Mononuclear cell (primary cell): ENCODE measurements at regions not wholly inside any gene's neighbourhood (a gene's known extent, or its start where the extent isn't known, plus 50 kb on each side); places are given as distances from the start of the nearest gene placed in this dataset.
"Not testable (repeated sequence)": the region's sequence is repeated elsewhere in the genome, so short reads cannot be mapped to it uniquely, and the experiment has no call there.

Experiments used
- H3K27me3 ChIP-seq: 2 replicates; pipeline ENCODE4 v1.6.0; 2011; ENCODE audit warnings: low read length, control low read depth; ENCODE audit not compliant: insufficient read depth
- H3K4me1 ChIP-seq: 2 replicates; pipeline ENCODE4 v1.5.1; 2011; ENCODE audit warnings: mild to moderate bottlenecking, low read length, control low read depth; ENCODE audit not compliant: insufficient read depth
- H3K4me3 ChIP-seq: 2 replicates; pipeline ENCODE4 v1.5.1; 2011; ENCODE audit warnings: mild to moderate bottlenecking, low read length, moderate library complexity
- H3K9me3 ChIP-seq: 2 replicates; pipeline ENCODE4 v1.5.1; 2011; ENCODE audit warnings: low read depth, mild to moderate bottlenecking, control low read depth, low read length

DNA sequence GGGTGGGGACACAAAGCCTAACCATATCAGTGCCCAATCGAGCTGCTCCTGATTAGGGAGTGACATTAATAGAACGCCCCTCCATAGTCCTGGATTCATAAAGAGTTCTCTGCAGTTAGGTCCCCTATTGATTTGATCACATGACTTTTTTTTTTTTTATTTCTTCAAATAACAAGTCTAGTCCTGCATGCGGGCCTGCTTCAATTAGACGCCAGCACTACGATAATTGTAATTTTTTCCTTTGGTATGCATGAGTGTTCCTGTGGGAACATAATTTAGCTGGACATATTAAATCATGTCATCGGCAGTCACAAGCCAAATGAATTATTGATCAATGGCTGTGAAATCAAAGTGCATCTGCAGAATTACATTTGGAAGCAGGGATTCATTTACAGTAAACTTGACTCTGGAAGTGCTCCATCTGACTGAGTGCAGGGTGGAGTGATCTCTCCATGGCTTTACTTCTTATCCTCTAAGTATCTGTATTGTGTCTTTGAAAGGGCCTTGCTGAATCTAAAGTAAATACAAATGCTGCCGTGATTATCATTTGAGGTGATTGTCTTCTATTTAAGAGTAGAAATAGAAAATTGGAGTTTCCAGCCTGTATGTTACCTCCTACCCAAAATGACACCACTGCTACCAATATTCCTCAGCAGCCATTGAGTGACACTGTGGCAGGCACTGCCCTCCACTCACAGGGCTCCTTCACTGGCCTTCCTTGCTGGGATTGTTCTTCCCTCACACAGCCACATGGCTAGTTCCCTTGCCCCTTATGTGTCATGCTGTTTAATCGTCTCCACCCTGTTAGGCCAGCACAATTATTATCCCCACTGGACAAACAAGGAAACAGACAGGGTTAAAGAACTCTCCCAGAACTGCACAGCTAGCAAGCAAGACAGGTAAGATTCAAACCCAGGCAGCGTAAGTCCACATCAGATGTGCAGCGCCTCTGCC, 337.4 kb upstream of the ID2 start:
- H3K4me1 ChIP-seq = peaks cover 14% of the 10 kb centered on the region
- H3K27me3 ChIP-seq = no peaks in the 10 kb centered on the region
- no peak overlapping the region for H3K4me3 ChIP-seq
- no peaks in the 10 kb centered on the region for H3K9me3 ChIP-seq

DNA sequence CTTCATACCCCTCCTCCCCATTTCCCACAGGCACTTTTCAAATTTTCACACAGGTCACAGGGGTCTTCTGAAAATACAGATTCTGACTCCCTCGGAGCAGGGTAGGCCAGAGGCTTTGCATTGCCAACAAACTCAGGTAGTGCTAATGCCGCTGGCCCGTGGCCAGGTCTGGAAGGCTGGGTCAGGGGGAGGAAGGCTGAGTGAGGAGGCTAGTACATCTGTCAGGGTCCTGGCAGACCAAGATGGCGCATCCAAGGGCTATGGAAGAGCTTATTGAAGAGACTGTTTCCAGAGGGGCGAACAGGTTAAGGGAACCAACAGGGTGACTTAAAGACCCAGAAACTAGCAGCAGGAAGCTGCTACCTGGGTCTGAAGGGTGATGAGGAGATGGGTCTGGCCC, 336.7 kb upstream of the ID2 start:
- H3K9me3 ChIP-seq = no peaks in the 10 kb centered on the region

DNA sequence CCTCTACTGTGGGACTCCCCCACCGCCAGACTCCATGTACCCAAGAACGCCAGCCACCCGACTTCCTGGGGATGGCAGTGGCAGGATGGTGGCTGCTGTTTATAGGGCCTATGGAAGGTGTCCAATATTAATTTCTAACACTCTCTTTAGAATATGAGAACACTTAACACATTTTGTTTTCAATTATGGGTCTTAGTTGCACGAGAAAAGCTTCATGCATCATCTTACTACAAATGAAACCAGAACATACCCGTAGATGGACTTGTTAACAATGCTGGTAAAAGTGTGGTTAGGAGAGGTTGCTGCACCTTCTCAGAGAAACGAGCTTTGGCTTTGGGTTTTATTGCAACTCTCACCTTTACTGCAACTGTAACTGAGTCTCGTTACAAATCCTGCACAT, 335.6 kb upstream of the ID2 start:
- Histone ChIP-seq H3K4me1 (peaks cover 14% of the 10 kb centered on the region), H3K9me3 (no peaks in the 10 kb centered on the region), H3K27me3 (no peaks in the 10 kb centered on the region), H3K4me3 (no peak overlapping the region)

More for the DNA sequence above, 336.7 kb upstream of the ID2 start:
- Histone ChIP-seq H3K27me3 (no peaks in the 10 kb centered on the region), H3K4me3 (no peak overlapping the region), H3K4me1 (peaks cover 14% of the 10 kb centered on the region)

GRCh38 chr2:8346706-8347430, 335.0 kb upstream of the ID2 start:
- Histone ChIP-seq H3K27me3 (no peaks in the 10 kb centered on the region), H3K4me1 (peaks cover 15% of the 10 kb centered on the region), H3K9me3 (no peaks in the 10 kb centered on the region), H3K4me3 (no peak overlapping the region)

- peaks cover 14% of the 10 kb centered on the region for H3K4me1 ChIP-seq
- not testable (repeated sequence) for H3K27me3 ChIP-seq, H3K9me3 ChIP-seq, H3K4me3 ChIP-seq
These were observed 332.9 kb upstream of the ID2 start for GRCh38 chr2:8348911-8349310.

DNA sequence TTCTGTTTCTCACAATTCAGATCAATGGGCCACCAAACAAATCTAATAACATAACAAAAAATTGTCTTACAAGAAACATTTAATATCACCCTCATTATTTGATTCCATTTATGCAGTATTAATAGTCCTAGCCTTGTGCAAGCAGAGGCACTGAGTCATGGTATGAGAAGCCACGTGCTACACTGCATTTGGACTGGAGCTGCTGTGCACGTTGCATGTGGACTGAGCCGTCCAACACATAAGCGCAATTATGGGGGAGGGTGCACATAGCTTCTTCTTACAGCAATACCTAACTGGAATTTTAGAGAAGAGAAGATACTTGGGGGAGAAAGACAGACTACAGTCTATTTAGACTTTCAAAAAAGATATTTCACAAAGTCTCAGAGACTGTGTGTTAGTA, 329.6 kb upstream of the ID2 start:
- Histone ChIP-seq H3K27me3 (no peaks in the 10 kb centered on the region), H3K9me3 (no peaks in the 10 kb centered on the region), H3K4me3 (no peak overlapping the region), H3K4me1 (peaks cover 6% of the 10 kb centered on the region)

DNA sequence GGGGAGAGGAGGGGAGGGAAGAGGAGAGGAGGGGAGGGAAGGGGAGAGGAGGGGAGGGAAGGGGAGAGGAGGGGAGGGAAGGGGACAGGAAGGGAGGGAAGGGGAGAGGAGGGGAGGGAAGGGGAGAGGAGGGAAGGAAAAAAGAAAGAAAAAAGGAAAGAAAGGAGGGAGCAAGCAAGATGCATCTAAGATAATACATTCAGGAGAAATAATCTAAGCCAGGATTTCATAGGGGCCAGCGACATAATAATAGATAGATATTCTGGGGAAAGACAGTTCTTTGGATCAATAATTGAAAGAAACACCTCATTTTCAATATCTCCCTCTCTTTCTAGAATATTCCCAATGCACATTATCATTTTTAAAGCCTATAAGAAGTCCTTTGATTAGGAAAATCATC, 328.9 kb upstream of the ID2 start:
- Histone ChIP-seq H3K27me3 (no peaks in the 10 kb centered on the region), H3K4me3 (no peak overlapping the region), H3K9me3 (no peaks in the 10 kb centered on the region), H3K4me1 (peaks cover 9% of the 10 kb centered on the region)

GRCh38 chr2:8355102-8355859, 326.6 kb upstream of the ID2 start:
- peaks cover 16% of the 10 kb centered on the region for H3K4me1 ChIP-seq
- H3K9me3 ChIP-seq = no peaks in the 10 kb centered on the region
- H3K4me3 ChIP-seq = no peak overlapping the region
- H3K27me3 ChIP-seq = no peaks in the 10 kb centered on the region

DNA sequence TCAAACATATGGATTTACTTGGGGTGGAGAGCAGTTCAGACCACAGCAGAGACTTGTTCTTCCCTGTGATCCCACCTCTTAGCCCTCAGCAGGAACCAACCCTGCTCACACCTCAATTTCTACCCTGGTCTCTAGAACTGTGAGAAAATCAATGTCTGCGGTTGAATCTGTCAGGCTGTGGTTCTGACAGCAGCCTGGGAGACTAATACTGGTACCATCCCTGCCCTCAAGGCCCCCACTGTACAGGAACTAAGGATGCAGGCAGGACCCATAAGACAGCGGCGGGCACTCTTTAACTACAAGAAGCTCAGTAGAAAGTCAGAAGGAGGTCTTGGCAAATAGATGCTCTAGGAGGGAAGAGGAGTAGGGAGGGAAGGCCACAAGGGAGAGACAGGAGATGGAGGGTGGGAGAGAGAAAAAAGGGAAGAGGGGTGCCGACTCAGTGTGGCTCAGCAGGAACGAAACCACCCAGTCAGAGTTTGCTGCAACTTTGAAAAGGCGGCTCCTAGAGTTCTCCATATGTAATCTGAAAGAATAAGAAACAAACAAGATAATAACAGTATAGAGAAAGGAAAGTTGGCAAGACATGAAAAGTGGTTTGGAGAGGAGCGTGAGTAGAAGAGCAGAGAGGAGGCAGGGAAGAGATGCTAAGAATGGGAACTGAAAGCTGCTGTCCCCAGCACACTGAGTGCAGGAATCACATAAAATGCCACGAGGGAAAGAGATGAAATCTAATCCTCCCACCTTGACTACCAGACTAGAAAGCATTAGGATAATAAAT, 323.9 kb upstream of the ID2 start:
- H3K4me3 ChIP-seq = no peak overlapping the region
- peaks cover 10% of the 10 kb centered on the region for H3K4me1 ChIP-seq
- H3K9me3 ChIP-seq = no peaks in the 10 kb centered on the region
- no peaks in the 10 kb centered on the region for H3K27me3 ChIP-seq

GRCh38 chr2:8361930-8362329, 319.9 kb upstream of the ID2 start:
- no peaks in the 10 kb centered on the region for H3K27me3 ChIP-seq
- no peak overlapping the region for H3K4me3 ChIP-seq
- H3K9me3 ChIP-seq = no peaks in the 10 kb centered on the region
- H3K4me1 ChIP-seq = peaks cover 10% of the 10 kb centered on the region

DNA sequence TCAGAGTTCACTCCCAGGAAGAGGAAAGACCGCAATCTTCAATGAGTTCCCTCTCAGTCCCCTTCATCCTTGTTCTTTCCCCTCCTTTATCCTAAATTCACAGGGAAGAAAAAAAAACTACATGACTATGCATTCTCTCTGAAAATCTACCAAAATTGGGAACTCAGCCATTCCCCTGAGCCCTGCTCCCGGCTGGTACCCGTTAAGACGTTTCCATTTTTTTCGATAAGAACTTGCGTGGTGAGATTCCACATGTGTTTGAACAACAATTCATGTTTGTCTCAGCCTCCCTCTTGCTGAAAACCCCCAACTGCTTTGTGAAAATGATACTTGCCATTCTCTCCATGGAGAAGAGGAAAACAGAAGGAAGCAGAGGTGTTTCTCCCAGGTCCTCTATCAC, 318.7 kb upstream of the ID2 start:
- Histone ChIP-seq H3K9me3 (no peaks in the 10 kb centered on the region), H3K4me1 (peaks cover 6% of the 10 kb centered on the region), H3K27me3 (no peaks in the 10 kb centered on the region), H3K4me3 (no peak overlapping the region)

DNA sequence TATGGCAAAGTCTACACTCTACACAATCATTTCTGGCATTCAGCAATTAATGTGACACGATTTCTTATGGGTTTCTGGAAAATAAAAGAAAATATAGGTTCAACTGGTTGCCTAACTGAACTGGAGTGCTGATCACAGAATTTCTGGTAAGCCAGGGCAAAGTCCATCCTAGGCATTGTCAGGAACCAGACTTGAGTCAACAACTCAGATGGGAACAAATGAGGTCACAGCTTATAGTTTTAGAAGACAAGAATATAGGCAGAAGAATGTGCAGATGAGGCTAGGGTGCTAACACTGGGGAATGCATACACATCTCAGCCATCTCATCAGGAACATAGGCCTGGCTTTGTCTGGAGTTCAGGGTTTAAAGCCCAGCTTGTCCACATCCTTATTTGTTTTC, 317.2 kb upstream of the ID2 start:
- H3K4me1 ChIP-seq = no peaks in the 10 kb centered on the region
- no peaks in the 10 kb centered on the region for H3K9me3 ChIP-seq
- H3K4me3 ChIP-seq = no peak overlapping the region
- no peaks in the 10 kb centered on the region for H3K27me3 ChIP-seq

GRCh38 chr2:8365331-8365910, 316.4 kb upstream of the ID2 start:
- Histone ChIP-seq H3K9me3 (no peaks in the 10 kb centered on the region), H3K27me3 (no peaks in the 10 kb centered on the region), H3K4me3 (no peak overlapping the region), H3K4me1 (no peaks in the 10 kb centered on the region)

- no peak overlapping the region for H3K4me3 ChIP-seq
- H3K27me3 ChIP-seq = no peaks in the 10 kb centered on the region
- H3K9me3 ChIP-seq = no peaks in the 10 kb centered on the region
- no peaks in the 10 kb centered on the region for H3K4me1 ChIP-seq
These were observed 314.0 kb upstream of the ID2 start for GRCh38 chr2:8367833-8368232.
